CD4-positive, alpha-beta T cell (primary cell): ENCODE measurements at regions not wholly inside any gene's neighbourhood (a gene's known extent, or its start where the extent isn't known, plus 50 kb on each side); places are given as distances from the start of the nearest gene placed in this dataset.

Experiments used
- ATAC-seq: fragments of 200-7000 bp; cut with Tn5 transposase; one replicate; pipeline ENCODE4 v1.10.0; 2022; ENCODE audit warnings: mild to moderate bottlenecking; ENCODE audit not compliant: poor library complexity
- CTCF ChIA-PET: fragments of 350-600 bp; sonication (Branson Sonifier 250); formaldehyde crosslinking; loops from one replicate; lab custom pipeline; 2021; ENCODE audit warnings: antibody characterized with exemption, inconsistent platforms; lab: Charles Lee
- POLR2A ChIA-PET: fragments of 350-600 bp; sonication (Branson Sonifier 250); formaldehyde crosslinking; loops from one replicate; lab custom pipeline; 2021; ENCODE audit warnings: antibody characterized with exemption, inconsistent platforms; lab: Charles Lee
- DNase-seq, 14 experiments: peaks; one replicate each; pipeline ENCODE4 v3.0.0-alpha.2; 2013 to 2020; ENCODE audit warnings: mixed read lengths in 2 of 14
- H3K27ac ChIP-seq, 2 donors: one replicate each; pipeline versions ENCODE4 v1.5.1 to v1.7.0; 2013; ENCODE audit warnings: low read length in 2 of 2, low read depth in 1 of 2, mild to moderate bottlenecking in 1 of 2
- H3K27me3 ChIP-seq, 2 experiments: 1 replicate in 1 of 2; 2 replicates in 1 of 2; pipeline versions ENCODE4 v1.6.1 to v1.7.0; 2013; ENCODE audit warnings: low read length in 2 of 2, control low read depth in 1 of 2, mild to moderate bottlenecking in 1 of 2, moderate library complexity in 1 of 2; ENCODE audit not compliant: insufficient read depth in 2 of 2, control insufficient read depth in 1 of 2
- H3K36me3 ChIP-seq: one replicate; pipeline ENCODE4 v1.6.1; 2013; ENCODE audit warnings: low read length, control low read depth; ENCODE audit not compliant: insufficient read depth
- H3K4me1 ChIP-seq: one replicate; pipeline ENCODE4 v1.6.1; 2013; ENCODE audit warnings: low read length, control low read depth; ENCODE audit not compliant: insufficient read depth
- H3K4me3 ChIP-seq: one replicate; pipeline ENCODE4 v1.5.1; 2013; ENCODE audit warnings: mild to moderate bottlenecking, low read length, moderate library complexity
- H3K9me3 ChIP-seq, 2 experiments: 1 replicate in 1 of 2; 2 replicates in 1 of 2; pipeline versions ENCODE4 v1.6.1 to v1.7.0; 2013; ENCODE audit warnings: low read length in 2 of 2, mild to moderate bottlenecking in 2 of 2, control low read depth in 1 of 2, moderate library complexity in 1 of 2; ENCODE audit not compliant: control insufficient read depth in 1 of 2, insufficient read depth in 1 of 2
- H3K27ac Mint-ChIP-seq: one replicate; pipeline ENCODE4 v1.8.0; 2020; ENCODE audit warnings: mixed read lengths
- H3K27me3 Mint-ChIP-seq: one replicate; pipeline ENCODE4 v1.8.0; 2021; ENCODE audit warnings: mixed read lengths
- H3K36me3 Mint-ChIP-seq: one replicate; pipeline ENCODE4 v1.8.0; 2021; ENCODE audit warnings: low read depth, mixed read lengths
- H3K4me1 Mint-ChIP-seq: one replicate; pipeline ENCODE4 v1.8.0; 2021; ENCODE audit warnings: low read depth, mixed read lengths
- H3K4me3 Mint-ChIP-seq: one replicate; pipeline ENCODE4 v1.8.0; 2020; ENCODE audit warnings: mild to moderate bottlenecking, mixed read lengths
- H3K9me3 Mint-ChIP-seq: one replicate; pipeline ENCODE4 v1.8.0; 2020; ENCODE audit warnings: mixed read lengths
- CTCF ChIP-seq: fragments of 200-600 bp; IDR thresholded peaks from one replicate; pipeline ENCODE4 v1.8.0; 2022; ENCODE audit warnings: antibody characterized with exemption, mild to moderate bottlenecking
- intact Hi-C, 2 experiments: fragments of 100-400 bp; cut with DNase I in 1 of 2; cut with micrococcal nuclease in 1 of 2; formaldehyde crosslinking; loops; one replicate each; pipeline versions ENCODE4 v1.15.1 to v1.9.0; 2023 to 2025; cut with DNase I, micrococcal nuclease

GRCh38 chr5:164098979-164099378 lies 593.6 kb downstream of the MAT2B start:
- POLR2A ChIA-PET = no interaction called here
- CTCF ChIA-PET = no interaction called here
- H3K27ac ChIP-seq = no peak overlapping the region
- intact Hi-C loops = no loop called here
- TF ChIP-seq CTCF = no peak
- H3K36me3 ChIP-seq = no peaks in the 10 kb centered on the region
- no peaks in the 10 kb centered on the region for H3K4me1 Mint-ChIP-seq
- H3K4me3 ChIP-seq = no peak overlapping the region
- no peaks in the 10 kb centered on the region for H3K27me3 ChIP-seq
- H3K27me3 Mint-ChIP-seq = no peaks in the 10 kb centered on the region
- no peak for DNase-seq
- no peak overlapping the region for H3K4me3 Mint-ChIP-seq
- H3K27ac Mint-ChIP-seq = no peak overlapping the region
- H3K36me3 Mint-ChIP-seq = no peaks in the 10 kb centered on the region
- peaks cover 2% of the 10 kb centered on the region for H3K9me3 Mint-ChIP-seq
- no peak for ATAC-seq
- no peaks in the 10 kb centered on the region for H3K9me3 ChIP-seq
- no peaks in the 10 kb centered on the region for H3K4me1 ChIP-seq

DNA sequence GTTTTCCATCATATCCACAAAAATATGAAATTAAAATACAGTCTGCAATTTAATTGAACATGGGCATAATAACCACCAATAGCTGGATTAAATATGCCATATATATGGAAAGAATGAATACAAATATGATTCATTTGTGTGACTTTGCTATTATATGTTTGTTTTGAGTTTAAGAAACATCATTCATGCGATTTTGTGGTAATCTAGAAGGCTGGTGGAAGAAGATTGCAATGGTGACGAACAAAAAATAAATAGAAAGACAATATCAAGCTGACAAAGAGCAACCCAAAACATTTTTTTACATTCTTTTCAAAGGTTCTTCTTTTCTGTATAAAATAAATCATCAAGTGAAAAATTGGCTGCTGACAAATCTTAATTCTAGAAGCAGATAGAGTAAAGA lies 610.0 kb downstream of the MAT2B start:
- ChIA-PET CTCF (no interaction called here), POLR2A (no interaction called here)
- Histone ChIP-seq H3K4me1 (no peaks in the 10 kb centered on the region), H3K27ac (no peak overlapping the region), H3K36me3 (no peaks in the 10 kb centered on the region), H3K27me3 (no peaks in the 10 kb centered on the region), H3K9me3 (peaks cover 0 to 7% of the 10 kb centered on the region in 2 experiments), H3K4me3 (no peak overlapping the region)
- no peak overlapping the region for H3K4me3 Mint-ChIP-seq
- no peaks in the 10 kb centered on the region for H3K4me1 Mint-ChIP-seq
- DNase-seq = no peak
- ATAC-seq = no peak
- intact Hi-C loops = no loop called here
- no peaks in the 10 kb centered on the region for H3K27me3 Mint-ChIP-seq
- no peak overlapping the region for H3K27ac Mint-ChIP-seq
- H3K36me3 Mint-ChIP-seq = no peaks in the 10 kb centered on the region
- peaks cover 5% of the 10 kb centered on the region for H3K9me3 Mint-ChIP-seq
- no peak for TF ChIP-seq CTCF

- no peak overlapping the region for H3K4me3 ChIP-seq
- no peaks in the 10 kb centered on the region for H3K27me3 ChIP-seq
- Mint-ChIP-seq H3K9me3 (peaks cover 9% of the 10 kb centered on the region), H3K4me1 (no peaks in the 10 kb centered on the region), H3K27ac (no peak overlapping the region), H3K27me3 (no peaks in the 10 kb centered on the region), H3K4me3 (no peak overlapping the region), H3K36me3 (no peaks in the 10 kb centered on the region)
- H3K4me1 ChIP-seq = no peaks in the 10 kb centered on the region
- intact Hi-C loops = no loop called here
- ATAC-seq (no peak), DNase-seq (no peak)
- H3K9me3 ChIP-seq = peaks cover 0 to 7% of the 10 kb centered on the region in 2 experiments
- H3K36me3 ChIP-seq = no peaks in the 10 kb centered on the region
- H3K27ac ChIP-seq = no peak overlapping the region
- ChIA-PET CTCF (no interaction called here), POLR2A (no interaction called here)
- TF ChIP-seq CTCF = no peak
Measured at GRCh38 chr5:164119806-164120447, 614.5 kb downstream of the MAT2B start.
